Prostate gland (tissue), 2 donors: ENCODE measurements at regions not wholly inside any gene's neighbourhood (a gene's known extent, or its start where the extent isn't known, plus 50 kb on each side); places are given as distances from the start of the nearest gene placed in this dataset.

Experiments used
- DNase-seq: peaks from one replicate; pipeline ENCODE4 v3.0.0-alpha.2; 2019; ENCODE audit warnings: low spot score
- H3K27ac ChIP-seq, 2 donors: fragments of 200-600 bp; sonication (generic); 2 replicates each; pipeline ENCODE4 v1.5.1; 2017 to 2019
- H3K27me3 ChIP-seq: fragments of 200-600 bp; sonication (generic); replicated peaks from 2 replicates; pipeline ENCODE4 v1.5.1; 2019; ENCODE audit not compliant: insufficient read depth
- H3K36me3 ChIP-seq, 2 donors: fragments of 200-600 bp; sonication (generic); 1 replicate in 1 of 2; 2 replicates in 1 of 2; pipeline versions ENCODE4 v1.5.1 to v1.8.1; 2017 to 2019
- H3K4me1 ChIP-seq: fragments of 200-600 bp; sonication (generic); replicated peaks from 2 replicates; pipeline ENCODE4 v1.5.1; 2019
- H3K4me3 ChIP-seq, 2 donors: fragments of 200-600 bp; sonication (generic); 2 replicates each; pipeline ENCODE4 v1.5.1; 2017 to 2019
- H3K9me3 ChIP-seq: fragments of 200-600 bp; sonication (generic); 2 replicates; pipeline ENCODE4 v1.5.1; 2017
- CTCF ChIP-seq, 4 experiments: fragments of 200-600 bp in 2 of 4; fragments of 450-650 bp in 2 of 4; sonication (generic) in 2 of 4; IDR thresholded peaks; 1 replicate in 3 of 4; 2 replicates in 1 of 4; pipeline ENCODE4 v1.5.1; 2016 to 2019; ENCODE audit warnings: antibody characterized with exemption in 4 of 4, mild to moderate bottlenecking in 2 of 4, moderate library complexity in 2 of 4
- POLR2A ChIP-seq: fragments of 450-650 bp; IDR thresholded peaks from one replicate; pipeline ENCODE4 v1.6.1; 2016; ENCODE audit warnings: antibody characterized with exemption, mild to moderate bottlenecking
- POLR2AphosphoS5 ChIP-seq: sonication (generic); formaldehyde crosslinking; IDR thresholded peaks from one replicate; pipeline ENCODE4 v1.6.1; 2017; ENCODE audit warnings: antibody characterized with exemption
- WGBS: methylation state at CpG from one replicate; pipeline ENCODE4 v1.1.5; 2018; 5-methylcytosine and 5-hydroxymethylcytosine counted together
- intact Hi-C: fragments of 100-400 bp; cut with DNase I; formaldehyde crosslinking; loops from one replicate; pipeline ENCODE4 v1.14.2; 2022

DNA sequence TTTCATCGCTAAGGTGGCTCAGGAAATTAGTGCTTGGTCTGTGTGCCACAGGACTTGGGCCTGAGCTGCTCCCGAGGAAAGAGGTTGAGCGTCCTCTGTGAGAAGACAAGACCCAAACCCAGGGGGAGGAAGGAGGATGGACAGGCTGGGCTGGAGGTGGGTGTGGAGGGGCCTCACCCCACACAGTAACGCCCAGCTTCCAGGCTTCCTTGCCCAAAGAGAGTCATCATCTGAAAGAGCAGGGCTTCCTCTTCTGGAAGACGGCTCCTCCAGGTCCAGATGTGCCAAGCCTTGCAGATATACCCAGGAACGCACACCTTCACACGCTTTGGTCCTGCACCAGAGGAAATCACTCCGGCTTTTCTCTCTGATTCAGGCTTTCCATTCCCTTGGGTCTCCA is 127.8 kb upstream of the MGMT start:
- TF ChIP-seq CTCF (IDR thresholded peaks at IDR 0.05) (no peak), POLR2AphosphoS5 (no peak), POLR2A (no peak)
- no peaks in the 10 kb centered on the region for H3K4me1 ChIP-seq
- H3K4me3 ChIP-seq, result no peak overlapping the region
- intact Hi-C loops, result no loop called here
- no peak overlapping the region for H3K27ac ChIP-seq
- 95% methylated on average over 8 of the region's 8 CpGs for WGBS
- no peaks in the 10 kb centered on the region for H3K9me3 ChIP-seq
- no peaks in the 10 kb centered on the region for H3K36me3 ChIP-seq
- DNase-seq, result no peak
- no peaks in the 10 kb centered on the region for H3K27me3 ChIP-seq

DNA sequence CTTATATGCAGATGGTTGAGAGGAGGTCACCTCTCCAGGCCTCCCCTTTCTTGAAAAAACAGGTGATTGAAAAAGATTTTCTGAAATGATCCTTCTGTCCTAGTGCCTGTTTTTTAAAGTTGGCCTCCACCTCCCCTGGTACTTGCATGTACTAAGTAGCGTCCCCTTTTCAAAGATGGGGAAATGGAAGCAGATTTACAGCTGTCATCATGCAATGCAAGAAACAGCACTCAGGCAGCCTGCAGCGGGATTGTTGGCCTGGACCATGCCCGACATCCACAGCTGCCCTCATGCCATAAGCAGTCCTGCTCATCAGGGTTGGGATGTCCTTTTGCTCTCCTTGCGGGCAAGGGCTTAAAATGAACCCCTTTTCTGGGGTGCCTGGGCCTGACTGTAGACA is 127.2 kb upstream of the MGMT start:
- H3K4me1 ChIP-seq, result no peaks in the 10 kb centered on the region
- H3K36me3 ChIP-seq, result no peaks in the 10 kb centered on the region
- 99% methylated on average over 4 of the region's 4 CpGs for WGBS
- no peak overlapping the region for H3K4me3 ChIP-seq
- no peak for DNase-seq
- no peaks in the 10 kb centered on the region for H3K9me3 ChIP-seq
- no peak overlapping the region for H3K27ac ChIP-seq
- no peaks in the 10 kb centered on the region for H3K27me3 ChIP-seq
- intact Hi-C loops, result no loop called here
- TF ChIP-seq POLR2AphosphoS5 (no peak), CTCF (IDR thresholded peaks at IDR 0.05) (no peak), POLR2A (no peak)

DNA sequence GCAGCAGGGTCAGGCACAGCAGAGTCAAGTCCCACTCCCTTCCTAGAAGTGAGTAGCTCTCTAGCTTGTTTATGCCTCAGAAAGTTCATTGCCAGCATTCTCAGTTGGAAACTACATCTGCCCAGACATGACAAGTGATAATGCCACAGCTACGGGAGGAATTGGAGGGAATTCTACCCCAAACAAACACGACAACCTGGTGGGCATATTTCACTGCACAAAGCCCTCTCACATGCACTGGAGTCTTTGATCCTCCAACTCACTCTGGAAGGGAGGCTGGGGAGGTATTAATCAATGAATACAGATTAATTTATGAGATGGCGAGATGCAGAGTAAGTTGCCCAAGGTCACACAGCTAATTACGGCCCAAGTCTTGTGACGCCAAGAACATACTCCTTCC is 126.0 kb upstream of the MGMT start:
- intact Hi-C loops, result no loop called here
- no peak overlapping the region for H3K27ac ChIP-seq
- no peak for DNase-seq
- H3K27me3 ChIP-seq, result no peaks in the 10 kb centered on the region
- TF ChIP-seq POLR2AphosphoS5 (no peak), POLR2A (no peak), CTCF (IDR thresholded peaks at IDR 0.05) (no peak)
- no peaks in the 10 kb centered on the region for H3K4me1 ChIP-seq
- H3K9me3 ChIP-seq, result no peaks in the 10 kb centered on the region
- no peaks in the 10 kb centered on the region for H3K36me3 ChIP-seq
- no peak overlapping the region for H3K4me3 ChIP-seq
- WGBS, result 75% methylated on average over 5 of the region's 5 CpGs

DNA sequence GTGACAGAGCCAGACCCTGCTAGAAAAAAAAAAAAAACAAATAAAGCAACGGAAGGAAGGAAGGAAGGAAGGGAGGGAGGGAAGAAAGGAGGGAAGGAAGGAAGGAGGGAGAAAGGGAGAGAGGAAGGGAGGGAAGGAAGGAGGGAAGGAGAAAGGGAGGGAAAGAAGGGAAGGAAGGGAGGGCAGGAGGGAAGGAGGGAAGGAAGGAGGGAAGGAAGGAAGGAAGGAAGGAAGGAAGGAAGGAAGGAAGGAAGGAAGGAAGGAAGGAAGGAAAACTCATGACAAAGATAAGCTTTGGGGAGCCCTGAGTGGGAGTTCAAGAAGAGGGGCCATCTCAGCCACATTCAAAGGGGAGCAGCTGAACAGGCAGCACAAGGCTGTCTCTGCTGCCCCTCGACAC is 124.7 kb upstream of the MGMT start:
- no peak for DNase-seq
- Histone ChIP-seq H3K9me3 (no peaks in the 10 kb centered on the region), H3K36me3 (no peaks in the 10 kb centered on the region), H3K4me1 (no peaks in the 10 kb centered on the region), H3K27ac (no peak overlapping the region), H3K27me3 (no peaks in the 10 kb centered on the region), H3K4me3 (no peak overlapping the region)
- intact Hi-C loops, result no loop called here
- TF ChIP-seq CTCF (IDR thresholded peaks at IDR 0.05) (no peak), POLR2A (no peak), POLR2AphosphoS5 (no peak)
- 61% methylated on average over 2 of the region's 2 CpGs for WGBS

DNA sequence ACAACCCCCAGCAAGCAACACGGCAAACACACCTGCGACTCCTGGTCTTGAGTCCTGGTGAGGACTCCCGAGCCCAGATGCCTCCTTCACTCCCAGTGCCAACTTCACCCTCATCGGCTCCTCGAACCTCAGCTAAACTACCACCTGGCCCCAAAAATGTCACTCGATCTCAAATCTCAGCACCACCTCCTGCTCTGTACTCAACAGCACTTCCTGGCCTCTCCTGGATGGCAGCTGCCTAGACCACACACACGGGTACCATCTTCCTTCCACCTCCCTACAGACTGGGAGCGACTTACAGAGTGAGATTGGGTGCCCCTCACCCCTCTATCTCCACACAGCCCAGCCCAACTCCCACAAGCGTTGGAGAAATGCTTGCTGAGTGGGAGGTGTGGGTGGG is 123.9 kb upstream of the MGMT start:
- H3K9me3 ChIP-seq, result no peaks in the 10 kb centered on the region
- no peak overlapping the region for H3K27ac ChIP-seq
- 90% methylated on average over 9 of the region's 9 CpGs for WGBS
- no peak overlapping the region for H3K4me3 ChIP-seq
- no peaks in the 10 kb centered on the region for H3K4me1 ChIP-seq
- H3K36me3 ChIP-seq, result no peaks in the 10 kb centered on the region
- H3K27me3 ChIP-seq, result no peaks in the 10 kb centered on the region
- TF ChIP-seq POLR2A, result no peak
- TF ChIP-seq CTCF (IDR thresholded peaks at IDR 0.05), result no peak
- no peak for TF ChIP-seq POLR2AphosphoS5
- intact Hi-C loops, result no loop called here
- DNase-seq, result no peak
